ENCODE measurements at regions not wholly inside any gene's neighbourhood (a gene's known extent, or its start where the extent isn't known, plus 50 kb on each side); places are given as distances from the start of the nearest gene placed in this dataset.

- DNase-seq (ENCODE audit: low spot score) = no peak
Measured at GRCh38 chr1:204736836-204737235, 51.3 kb upstream of the LRRN2 start.

- no peak for DNase-seq (ENCODE audit: low spot score)
Measured at GRCh38 chr1:204738506-204738905, 53.0 kb upstream of the LRRN2 start.

- DNase-seq (ENCODE audit: low spot score) = no peak
Measured at GRCh38 chr1:204740354-204740753, 54.8 kb upstream of the LRRN2 start.

GRCh38 chr1:204741440-204741839, 55.9 kb upstream of the LRRN2 start:
- no peak for DNase-seq (ENCODE audit: low spot score)

GRCh38 chr1:204742676-204743251, 57.2 kb upstream of the LRRN2 start:
- DNase-seq (ENCODE audit: low spot score) = no peak

GRCh38 chr1:204744107-204744779, 58.7 kb upstream of the LRRN2 start:
- DNase-seq (ENCODE audit: low spot score) = no peak

- DNase-seq (ENCODE audit: low spot score) = peak; percentile 36
Measured at GRCh38 chr1:204746838-204747442, 61.4 kb upstream of the LRRN2 start.

- no peak for DNase-seq (ENCODE audit: low spot score)
Measured at GRCh38 chr1:204751480-204751879, 65.9 kb upstream of the LRRN2 start.

- peak; percentile 26 for DNase-seq (ENCODE audit: low spot score)
Measured at GRCh38 chr1:204751883-204752687, 66.5 kb upstream of the LRRN2 start.

GRCh38 chr1:204752688-204753040, 67.1 kb upstream of the LRRN2 start:
- no peak for DNase-seq (ENCODE audit: low spot score)

- no peak for DNase-seq (ENCODE audit: low spot score)
Measured at GRCh38 chr1:204754821-204755220, 69.3 kb upstream of the LRRN2 start.

- no peak for DNase-seq (ENCODE audit: low spot score)
Measured at GRCh38 chr1:204756349-204756748, 70.8 kb upstream of the LRRN2 start.

- DNase-seq (ENCODE audit: low spot score) = no peak
Measured at GRCh38 chr1:204756811-204757210, 71.3 kb upstream of the LRRN2 start.

GRCh38 chr1:204758601-204759000, 73.1 kb upstream of the LRRN2 start:
- no peak for DNase-seq (ENCODE audit: low spot score)

- DNase-seq (ENCODE audit: low spot score) = no peak
Measured at GRCh38 chr1:204760350-204760749, 74.8 kb upstream of the LRRN2 start.

- no peak for DNase-seq (ENCODE audit: low spot score)
Measured at GRCh38 chr1:204760757-204761156, 75.2 kb upstream of the LRRN2 start.

GRCh38 chr1:204763773-204764427, 78.4 kb upstream of the LRRN2 start:
- peak; percentile 67 for DNase-seq (ENCODE audit: low spot score)

GRCh38 chr1:204769997-204770396, 84.5 kb upstream of the LRRN2 start:
- no peak for DNase-seq (ENCODE audit: low spot score)

GRCh38 chr1:204771358-204771757, 85.8 kb upstream of the LRRN2 start:
- no peak for DNase-seq (ENCODE audit: low spot score)

GRCh38 chr1:204773246-204773645, 87.7 kb upstream of the LRRN2 start:
- DNase-seq (ENCODE audit: low spot score) = no peak

- DNase-seq (ENCODE audit: low spot score) = no peak
Measured at GRCh38 chr1:204775546-204775945, 90.0 kb upstream of the LRRN2 start.

GRCh38 chr1:204777591-204777990, 92.1 kb upstream of the LRRN2 start:
- no peak for DNase-seq (ENCODE audit: low spot score)
